BE2C (cell line): ENCODE measurements at regions not wholly inside any gene's neighbourhood (a gene's known extent, or its start where the extent isn't known, plus 50 kb on each side); places are given as distances from the start of the nearest gene placed in this dataset.
"Not testable (repeated sequence)": the region's sequence is repeated elsewhere in the genome, so short reads cannot be mapped to it uniquely, and the experiment has no call there.

Experiments
- DNase-seq: peaks from one replicate; pipeline ENCODE4 v3.0.0-alpha.2; 2020
- H3K27me3 ChIP-seq: fragments of 250-450 bp; sonication (Bioruptor Pico); 2 replicates; pipeline ENCODE4 v1.5.1; 2020; ENCODE audit warnings: mild to moderate bottlenecking
- H3K36me3 ChIP-seq: fragments of 250-450 bp; sonication (Bioruptor Pico); 2 replicates; pipeline ENCODE4 v1.5.1; 2020; ENCODE audit warnings: mild to moderate bottlenecking
- H3K4me1 ChIP-seq: fragments of 250-450 bp; sonication (Bioruptor Pico); 2 replicates; pipeline ENCODE4 v1.5.1; 2020
- H3K4me3 ChIP-seq: 2 replicates; pipeline ENCODE4 v1.5.1; 2011; ENCODE audit warnings: low read depth, low read length
- H3K9me3 ChIP-seq: fragments of 250-450 bp; sonication (Bioruptor Pico); 2 replicates; pipeline ENCODE4 v1.5.1; 2020
- TF ChIP-seq, protein P1 (sequence below): IDR thresholded peaks from 2 replicates; pipeline ENCODE4 v1.5.1; 2012; ENCODE audit warnings: mild to moderate bottlenecking, low read depth, low read length

DNA sequence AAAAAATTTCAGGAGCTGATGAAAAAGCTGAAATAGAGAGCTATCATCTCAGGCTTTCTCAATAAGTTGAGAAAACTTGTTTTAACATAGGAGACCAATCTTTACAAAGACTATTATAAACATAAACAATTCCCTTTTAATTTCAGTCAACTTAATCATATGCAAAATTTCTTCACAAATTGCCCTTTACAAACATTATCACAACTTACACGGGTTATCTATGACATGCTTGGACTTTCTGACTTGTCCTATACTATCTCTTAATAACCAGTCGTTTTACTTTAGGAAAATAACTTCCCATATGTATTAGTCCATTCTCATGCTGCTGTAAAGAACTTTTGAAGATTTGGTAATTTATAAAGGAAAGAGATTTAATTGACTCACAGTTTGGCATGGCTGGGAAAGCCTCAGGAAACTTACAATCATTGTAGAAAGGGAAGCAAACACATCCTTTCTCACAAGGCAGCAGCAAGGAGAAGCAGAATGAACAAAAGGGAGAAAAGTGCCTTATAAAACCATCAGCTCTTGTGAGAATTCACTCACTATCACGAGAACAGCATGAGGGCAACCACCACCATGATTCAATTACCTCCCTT lies 1583.7 kb upstream of the CELF4 start:
- no peaks in the 10 kb centered on the region for H3K36me3 ChIP-seq
- TF ChIP-seq, protein P1, sequence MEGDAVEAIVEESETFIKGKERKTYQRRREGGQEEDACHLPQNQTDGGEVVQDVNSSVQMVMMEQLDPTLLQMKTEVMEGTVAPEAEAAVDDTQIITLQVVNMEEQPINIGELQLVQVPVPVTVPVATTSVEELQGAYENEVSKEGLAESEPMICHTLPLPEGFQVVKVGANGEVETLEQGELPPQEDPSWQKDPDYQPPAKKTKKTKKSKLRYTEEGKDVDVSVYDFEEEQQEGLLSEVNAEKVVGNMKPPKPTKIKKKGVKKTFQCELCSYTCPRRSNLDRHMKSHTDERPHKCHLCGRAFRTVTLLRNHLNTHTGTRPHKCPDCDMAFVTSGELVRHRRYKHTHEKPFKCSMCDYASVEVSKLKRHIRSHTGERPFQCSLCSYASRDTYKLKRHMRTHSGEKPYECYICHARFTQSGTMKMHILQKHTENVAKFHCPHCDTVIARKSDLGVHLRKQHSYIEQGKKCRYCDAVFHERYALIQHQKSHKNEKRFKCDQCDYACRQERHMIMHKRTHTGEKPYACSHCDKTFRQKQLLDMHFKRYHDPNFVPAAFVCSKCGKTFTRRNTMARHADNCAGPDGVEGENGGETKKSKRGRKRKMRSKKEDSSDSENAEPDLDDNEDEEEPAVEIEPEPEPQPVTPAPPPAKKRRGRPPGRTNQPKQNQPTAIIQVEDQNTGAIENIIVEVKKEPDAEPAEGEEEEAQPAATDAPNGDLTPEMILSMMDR, result no peak
- H3K4me1 ChIP-seq, result no peaks in the 10 kb centered on the region
- DNase-seq, result no peak
- no peak overlapping the region for H3K4me3 ChIP-seq
- H3K27me3 ChIP-seq, result no peaks in the 10 kb centered on the region
- H3K9me3 ChIP-seq, result no peaks in the 10 kb centered on the region

DNA sequence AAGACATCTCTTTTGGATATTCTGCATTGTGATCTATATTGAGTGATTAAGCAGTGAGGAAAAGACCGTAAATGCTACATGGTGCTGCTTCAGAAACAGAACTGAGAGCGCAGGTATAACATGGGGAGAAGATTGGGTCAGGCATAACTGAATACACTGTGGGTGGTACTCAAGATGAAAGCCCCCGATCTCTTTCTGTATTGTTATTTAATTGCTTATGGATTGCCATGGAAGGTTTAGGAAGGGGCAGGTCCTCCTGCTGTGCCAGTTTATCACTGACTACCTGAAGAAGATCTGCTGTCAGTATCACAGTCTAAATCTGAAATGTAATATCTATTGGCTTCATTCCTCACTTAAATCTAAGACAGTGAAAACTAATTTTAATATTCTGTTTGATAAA lies 1568.7 kb upstream of the CELF4 start:
- no peaks in the 10 kb centered on the region for H3K4me1 ChIP-seq
- no peaks in the 10 kb centered on the region for H3K9me3 ChIP-seq
- no peak for DNase-seq
- no peaks in the 10 kb centered on the region for H3K27me3 ChIP-seq
- no peak overlapping the region for H3K4me3 ChIP-seq
- H3K36me3 ChIP-seq, result no peaks in the 10 kb centered on the region
- TF ChIP-seq, protein P1, result no peak

DNA sequence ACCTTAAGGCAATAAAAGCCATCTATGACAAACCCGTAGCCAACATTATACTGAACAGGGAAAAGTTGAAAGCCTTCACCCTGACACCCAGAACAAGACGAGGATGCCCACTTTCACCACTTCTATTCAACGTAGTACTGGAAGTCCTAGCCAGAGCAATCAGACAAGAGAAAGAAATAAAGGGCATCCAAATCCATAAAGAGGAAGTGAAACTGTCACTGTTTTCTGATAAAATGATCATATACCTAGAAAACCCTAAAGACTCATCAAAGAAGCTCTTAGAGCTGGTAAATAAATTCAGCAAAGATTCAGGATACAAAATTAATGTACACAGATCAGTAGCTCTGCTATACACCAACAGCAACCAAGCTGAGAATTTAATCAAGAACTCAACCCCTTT lies 1561.9 kb upstream of the CELF4 start:
- not testable (repeated sequence) for H3K36me3 ChIP-seq, H3K27me3 ChIP-seq, DNase-seq, H3K4me1 ChIP-seq, H3K4me3 ChIP-seq, H3K9me3 ChIP-seq

DNA sequence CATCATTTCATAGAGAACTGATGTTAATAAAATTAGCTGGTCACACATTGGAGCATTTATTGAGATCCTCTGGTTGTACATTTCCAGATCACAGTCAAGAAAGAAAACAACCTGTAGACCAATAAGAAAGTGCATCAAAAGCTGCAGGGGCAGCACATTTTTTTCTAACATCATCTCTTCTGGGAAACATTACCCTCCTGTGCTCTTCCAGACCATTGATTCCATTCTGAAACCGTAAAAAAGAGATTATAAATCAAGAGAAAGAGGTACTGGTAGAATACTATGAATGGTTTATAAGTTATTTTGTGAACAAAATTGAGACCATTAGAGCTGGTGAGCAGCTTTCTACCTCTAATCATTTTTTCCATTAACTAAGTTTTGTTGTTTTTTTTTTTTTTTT lies 1548.2 kb upstream of the CELF4 start:
- Histone ChIP-seq H3K9me3 (no peaks in the 10 kb centered on the region), H3K27me3 (no peaks in the 10 kb centered on the region), H3K4me1 (no peaks in the 10 kb centered on the region), H3K36me3 (no peaks in the 10 kb centered on the region), H3K4me3 (no peak overlapping the region)
- DNase-seq, result no peak
- TF ChIP-seq, protein P1, result no peak

DNA sequence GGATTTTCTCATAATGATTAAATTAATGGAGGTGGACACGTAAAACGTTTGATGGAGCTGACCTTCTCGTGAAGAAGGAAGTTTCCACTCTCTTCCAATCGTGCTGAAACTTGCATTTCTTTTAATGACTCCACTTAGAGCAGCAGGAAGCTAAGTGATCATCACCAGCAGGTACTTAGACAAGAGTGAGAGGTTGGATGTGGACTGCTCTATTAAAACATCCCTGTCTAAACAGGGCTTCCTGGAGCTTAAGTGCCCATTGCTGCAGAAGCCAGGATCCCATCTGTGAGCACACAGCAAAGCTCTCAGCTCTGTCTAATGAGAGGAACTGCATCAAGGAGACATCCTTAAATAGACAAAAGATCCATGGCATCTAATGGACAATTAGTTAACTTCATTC lies 1539.5 kb upstream of the CELF4 start:
- no peak for DNase-seq

DNA sequence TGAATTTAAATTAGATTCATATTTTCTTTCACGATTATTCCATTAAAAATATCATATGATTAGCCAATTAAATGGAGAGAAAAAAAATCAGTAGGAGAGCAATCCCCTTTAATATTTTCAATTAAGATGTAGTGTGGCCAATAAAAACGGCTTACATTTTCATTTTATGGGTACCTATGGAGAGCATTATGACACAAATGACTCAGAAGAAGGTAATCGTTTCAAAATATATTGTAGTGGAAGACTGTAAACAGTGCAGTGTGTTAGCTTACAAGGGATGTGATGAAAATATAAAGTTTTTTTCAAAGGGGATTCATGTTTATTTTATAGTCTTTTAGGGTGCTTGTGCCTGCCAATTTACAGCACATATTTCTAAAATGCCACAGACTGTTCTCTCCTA lies 1507.4 kb upstream of the CELF4 start:
- no peak for DNase-seq
- H3K27me3 ChIP-seq, result no peaks in the 10 kb centered on the region
- TF ChIP-seq, protein P1, result no peak
- H3K4me3 ChIP-seq, result no peak overlapping the region
- no peaks in the 10 kb centered on the region for H3K4me1 ChIP-seq
- no peaks in the 10 kb centered on the region for H3K36me3 ChIP-seq
- no peaks in the 10 kb centered on the region for H3K9me3 ChIP-seq

More for the DNA sequence above, 1539.5 kb upstream of the CELF4 start:
- H3K4me3 ChIP-seq, result no peak overlapping the region
- H3K4me1 ChIP-seq, result no peaks in the 10 kb centered on the region
- H3K27me3 ChIP-seq, result no peaks in the 10 kb centered on the region
- H3K36me3 ChIP-seq, result no peaks in the 10 kb centered on the region
- TF ChIP-seq, protein P1, result no peak
- H3K9me3 ChIP-seq, result no peaks in the 10 kb centered on the region

- Histone ChIP-seq H3K27me3 (no peaks in the 10 kb centered on the region), H3K4me3 (no peak overlapping the region), H3K4me1 (no peaks in the 10 kb centered on the region), H3K9me3 (no peaks in the 10 kb centered on the region), H3K36me3 (no peaks in the 10 kb centered on the region)
- no peak for DNase-seq
- TF ChIP-seq, protein P1, result no peak
These were observed 1496.8 kb upstream of the CELF4 start for GRCh38 chr18:39062426-39062825.
